Suprapubic skin (tissue), 4 donors: ENCODE measurements at regions not wholly inside any gene's neighbourhood (a gene's known extent, or its start where the extent isn't known, plus 50 kb on each side); places are given as distances from the start of the nearest gene placed in this dataset.

Source experiments
- DNase-seq, 2 donors: peaks; one replicate each; pipeline ENCODE4 v3.0.0-alpha.2; 2019; ENCODE audit warnings: low spot score in 2 of 2
- H3K27ac ChIP-seq: fragments of 200-600 bp; sonication (generic); one replicate; pipeline ENCODE4 v1.5.1; 2019
- H3K27me3 ChIP-seq: fragments of 200-600 bp; sonication (generic); one replicate; pipeline ENCODE4 v1.5.1; 2019
- H3K36me3 ChIP-seq: fragments of 200-600 bp; sonication (generic); one replicate; pipeline ENCODE4 v1.5.1; 2019
- H3K4me1 ChIP-seq: fragments of 200-600 bp; sonication (generic); one replicate; pipeline ENCODE4 v1.5.1; 2019
- H3K4me3 ChIP-seq: fragments of 200-600 bp; sonication (generic); one replicate; pipeline ENCODE4 v1.5.1; 2019; ENCODE audit warnings: mild to moderate bottlenecking
- H3K9me3 ChIP-seq: fragments of 200-600 bp; sonication (generic); one replicate; pipeline ENCODE4 v1.5.1; 2019
- EP300 ChIP-seq: sonication (generic); formaldehyde crosslinking; IDR thresholded peaks from one replicate; pipeline ENCODE4 v1.6.1; 2017; ENCODE audit warnings: antibody characterized with exemption
- POLR2A ChIP-seq, 2 donors: fragments of 450-650 bp; IDR thresholded peaks; one replicate each; pipeline ENCODE4 v1.6.1; 2017; ENCODE audit warnings: antibody characterized with exemption in 2 of 2, mild to moderate bottlenecking in 2 of 2, moderate library complexity in 2 of 2
- POLR2AphosphoS5 ChIP-seq, 3 donors: sonication (generic); formaldehyde crosslinking; IDR thresholded peaks; one replicate each; pipeline ENCODE4 v1.6.1; 2017; ENCODE audit warnings: antibody characterized with exemption in 3 of 3
- WGBS: methylation state at CpG from one replicate; pipeline ENCODE4 v1.1.5; 2018; 5-methylcytosine and 5-hydroxymethylcytosine counted together
- TF ChIP-seq, protein P1 (sequence below), 2 donors: fragments of 200-600 bp in 1 of 2; fragments of 450-650 bp in 1 of 2; sonication (generic) in 1 of 2; IDR thresholded peaks; one replicate each; pipeline ENCODE4 v1.5.1; 2016 to 2019; ENCODE audit warnings: antibody characterized with exemption in 2 of 2, mild to moderate bottlenecking in 1 of 2, moderate library complexity in 1 of 2

DNA sequence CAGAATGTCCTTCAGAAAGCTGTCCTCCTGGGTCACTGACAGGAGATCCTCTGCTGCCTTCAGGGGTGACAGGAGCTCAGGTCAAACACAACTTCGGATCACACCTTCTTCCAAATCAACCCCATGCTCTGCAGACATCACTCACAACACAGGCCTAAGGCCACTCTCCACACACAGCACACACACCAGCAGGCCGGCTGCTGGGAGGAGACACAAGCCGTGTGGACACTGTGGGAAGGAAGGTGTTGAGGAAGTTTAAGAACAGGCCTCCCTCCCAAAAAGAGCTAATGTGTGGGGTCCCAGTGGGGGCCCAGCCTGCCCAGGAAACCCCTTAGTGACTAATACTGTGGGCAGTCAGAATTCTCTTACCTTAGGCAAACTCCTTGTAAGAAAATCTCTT is 290.3 kb upstream of the ID2 start:
- H3K4me3 ChIP-seq = no peak overlapping the region
- H3K36me3 ChIP-seq = no peaks in the 10 kb centered on the region
- H3K4me1 ChIP-seq = no peaks in the 10 kb centered on the region
- TF ChIP-seq, protein P1, sequence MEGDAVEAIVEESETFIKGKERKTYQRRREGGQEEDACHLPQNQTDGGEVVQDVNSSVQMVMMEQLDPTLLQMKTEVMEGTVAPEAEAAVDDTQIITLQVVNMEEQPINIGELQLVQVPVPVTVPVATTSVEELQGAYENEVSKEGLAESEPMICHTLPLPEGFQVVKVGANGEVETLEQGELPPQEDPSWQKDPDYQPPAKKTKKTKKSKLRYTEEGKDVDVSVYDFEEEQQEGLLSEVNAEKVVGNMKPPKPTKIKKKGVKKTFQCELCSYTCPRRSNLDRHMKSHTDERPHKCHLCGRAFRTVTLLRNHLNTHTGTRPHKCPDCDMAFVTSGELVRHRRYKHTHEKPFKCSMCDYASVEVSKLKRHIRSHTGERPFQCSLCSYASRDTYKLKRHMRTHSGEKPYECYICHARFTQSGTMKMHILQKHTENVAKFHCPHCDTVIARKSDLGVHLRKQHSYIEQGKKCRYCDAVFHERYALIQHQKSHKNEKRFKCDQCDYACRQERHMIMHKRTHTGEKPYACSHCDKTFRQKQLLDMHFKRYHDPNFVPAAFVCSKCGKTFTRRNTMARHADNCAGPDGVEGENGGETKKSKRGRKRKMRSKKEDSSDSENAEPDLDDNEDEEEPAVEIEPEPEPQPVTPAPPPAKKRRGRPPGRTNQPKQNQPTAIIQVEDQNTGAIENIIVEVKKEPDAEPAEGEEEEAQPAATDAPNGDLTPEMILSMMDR (IDR thresholded peaks at IDR 0.05) = no peak
- no peak for TF ChIP-seq EP300
- no peak for TF ChIP-seq POLR2AphosphoS5 (IDR thresholded peaks at IDR 0.05)
- WGBS = 92% methylated on average over 3 of the region's 3 CpGs
- H3K9me3 ChIP-seq = no peaks in the 10 kb centered on the region
- no peak overlapping the region for H3K27ac ChIP-seq
- no peaks in the 10 kb centered on the region for H3K27me3 ChIP-seq
- no peak for DNase-seq

DNA sequence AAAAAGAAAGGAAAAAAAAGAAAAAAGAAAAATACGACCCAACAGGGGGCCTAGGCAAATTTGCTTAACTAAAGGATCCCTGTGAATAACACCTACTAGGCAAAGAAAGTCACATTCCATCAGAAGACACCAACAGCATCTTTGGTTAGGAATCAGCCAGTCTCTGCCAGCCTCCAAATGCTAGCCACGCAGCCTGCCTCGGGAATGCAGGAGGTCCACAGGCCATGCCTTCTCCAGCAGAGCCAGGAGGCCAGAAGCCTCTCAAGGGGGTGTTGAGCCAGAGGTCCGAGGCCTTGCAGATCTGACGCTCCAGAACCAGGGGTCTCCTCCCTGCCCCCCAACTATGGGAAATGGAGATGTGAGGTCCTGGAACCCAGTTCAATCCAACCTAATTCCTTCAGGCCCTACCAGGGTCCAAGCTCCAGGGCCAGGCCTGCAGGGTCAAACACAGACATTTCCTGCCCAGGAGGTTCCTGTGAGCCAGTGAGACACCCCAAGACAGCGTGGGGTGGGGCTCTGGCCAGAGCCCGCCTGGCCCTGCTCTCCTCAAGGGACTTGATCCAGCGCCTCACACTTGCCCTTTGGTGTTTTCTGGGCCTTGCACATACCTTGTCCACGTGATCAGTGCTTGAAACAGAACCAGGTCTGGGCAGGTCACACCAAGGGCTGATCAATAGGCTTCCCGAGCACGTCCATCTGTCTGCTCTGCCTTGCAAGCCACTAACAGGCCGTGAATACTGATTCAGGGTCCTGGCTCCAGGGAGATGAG is 289.6 kb upstream of the ID2 start:
- 92% methylated on average over 10 of the region's 12 CpGs for WGBS
- H3K27me3 ChIP-seq = no peaks in the 10 kb centered on the region
- no peaks in the 10 kb centered on the region for H3K4me1 ChIP-seq
- H3K27ac ChIP-seq = no peak overlapping the region
- TF ChIP-seq POLR2AphosphoS5 (IDR thresholded peaks at IDR 0.05) = no peak
- no peaks in the 10 kb centered on the region for H3K9me3 ChIP-seq
- no peak overlapping the region for H3K4me3 ChIP-seq
- no peak for DNase-seq
- no peaks in the 10 kb centered on the region for H3K36me3 ChIP-seq

DNA sequence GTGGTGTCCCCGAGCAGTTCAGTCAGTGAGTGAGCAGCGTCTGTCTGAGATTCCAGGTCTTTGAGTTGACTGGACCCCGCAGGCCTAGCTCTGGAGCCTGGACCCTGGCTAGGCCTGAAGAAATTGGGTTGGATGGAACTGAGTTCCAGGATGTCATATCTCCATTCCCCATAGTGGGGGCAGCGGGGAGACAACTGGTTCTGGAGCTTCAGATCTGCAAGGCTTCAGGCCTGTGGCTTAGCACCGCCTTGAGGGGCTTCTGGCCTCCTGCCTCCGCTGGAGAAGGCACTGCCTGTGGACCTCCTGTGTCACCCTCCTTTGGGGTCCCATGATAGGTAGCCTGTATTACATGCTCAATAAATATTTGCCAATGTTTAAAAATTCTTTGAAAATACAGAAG is 288.4 kb upstream of the ID2 start:
- Histone ChIP-seq H3K27me3 (no peaks in the 10 kb centered on the region), H3K4me1 (no peaks in the 10 kb centered on the region), H3K36me3 (no peaks in the 10 kb centered on the region), H3K9me3 (no peaks in the 10 kb centered on the region), H3K4me3 (no peak overlapping the region), H3K27ac (no peak overlapping the region)
- WGBS = 95% methylated on average over 5 of the region's 6 CpGs
- TF ChIP-seq POLR2AphosphoS5 (IDR thresholded peaks at IDR 0.05) (no peak), EP300 (no peak), POLR2A (IDR thresholded peaks at IDR 0.05) (no peak)
- TF ChIP-seq, protein P1 (IDR thresholded peaks at IDR 0.05) = no peak
- no peak for DNase-seq

DNA sequence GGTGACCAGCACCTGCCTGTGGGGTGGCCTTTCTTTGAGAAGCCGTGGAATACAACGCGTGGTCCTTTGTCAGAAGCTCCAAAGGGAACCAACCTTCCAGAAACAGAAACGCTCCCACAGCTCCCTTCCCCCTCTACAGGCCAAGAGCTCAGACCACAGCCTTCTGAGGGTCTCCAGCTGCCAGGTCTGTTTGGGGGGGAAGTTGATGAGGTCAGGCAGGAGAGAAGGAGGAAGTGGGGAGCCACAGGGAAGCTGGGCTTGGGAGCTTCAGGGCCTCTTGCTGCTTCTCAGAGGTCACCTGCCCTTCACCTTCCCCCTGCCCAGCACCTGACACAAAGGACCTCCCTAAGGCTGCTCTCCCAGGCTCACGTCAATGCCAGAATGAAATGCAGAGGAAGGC is 287.7 kb upstream of the ID2 start:
- DNase-seq = no peak
- TF ChIP-seq EP300 = no peak
- TF ChIP-seq, protein P1 (IDR thresholded peaks at IDR 0.05) = no peak
- TF ChIP-seq POLR2A (IDR thresholded peaks at IDR 0.05) = no peak
- TF ChIP-seq POLR2AphosphoS5 (IDR thresholded peaks at IDR 0.05) = no peak

DNA sequence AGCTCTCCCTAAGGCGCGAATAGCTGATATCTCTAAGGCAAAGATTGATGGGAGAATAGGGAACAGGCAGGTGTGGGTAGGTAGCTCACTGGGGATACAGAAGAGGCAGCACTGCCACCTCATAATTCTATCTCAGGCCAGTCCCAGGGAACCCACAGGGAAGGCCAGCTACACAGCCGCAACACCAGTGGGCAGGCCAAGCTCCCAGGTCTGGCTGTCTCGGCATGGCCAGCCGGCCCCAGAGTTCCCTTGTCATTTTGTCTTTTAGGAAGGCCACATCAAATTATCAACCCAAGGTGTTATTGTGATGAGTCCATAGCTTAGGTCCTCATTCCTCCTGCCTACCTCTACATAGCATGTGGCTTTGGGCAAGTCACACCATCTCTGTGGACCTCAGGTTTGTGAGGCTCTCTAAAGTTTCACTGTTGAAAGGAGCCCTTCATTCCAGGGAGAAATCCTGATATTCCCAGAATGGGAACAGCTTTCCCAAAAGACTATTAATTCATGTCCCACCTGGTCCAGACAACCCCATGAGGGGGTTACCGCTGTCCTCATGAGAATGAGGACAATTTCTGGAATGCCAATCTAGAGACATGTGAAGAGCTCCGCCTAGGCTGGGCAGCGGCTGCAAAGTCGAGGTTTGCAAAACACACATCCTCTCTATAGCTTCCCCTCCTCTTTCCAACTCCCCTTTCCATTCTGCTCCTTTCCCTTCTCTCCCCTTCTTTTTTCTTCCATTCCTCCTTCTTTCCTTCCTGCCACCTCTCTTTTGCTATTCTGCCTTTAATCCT is 287.1 kb upstream of the ID2 start:
- no peaks in the 10 kb centered on the region for H3K4me1 ChIP-seq
- no peaks in the 10 kb centered on the region for H3K36me3 ChIP-seq
- no peaks in the 10 kb centered on the region for H3K9me3 ChIP-seq
- WGBS = 93% methylated on average over 7 of the region's 9 CpGs
- no peak overlapping the region for H3K4me3 ChIP-seq
- H3K27me3 ChIP-seq = no peaks in the 10 kb centered on the region
- DNase-seq = no peak
- TF ChIP-seq, protein P1 (IDR thresholded peaks at IDR 0.05) = no peak
- TF ChIP-seq POLR2AphosphoS5 (IDR thresholded peaks at IDR 0.05) (no peak), POLR2A (IDR thresholded peaks at IDR 0.05) (no peak), EP300 (no peak)
- H3K27ac ChIP-seq = no peak overlapping the region

More for the DNA sequence above, 287.7 kb upstream of the ID2 start:
- no peaks in the 10 kb centered on the region for H3K36me3 ChIP-seq
- H3K27ac ChIP-seq = no peak overlapping the region
- no peaks in the 10 kb centered on the region for H3K4me1 ChIP-seq
- H3K9me3 ChIP-seq = no peaks in the 10 kb centered on the region
- H3K4me3 ChIP-seq = no peak overlapping the region
- H3K27me3 ChIP-seq = no peaks in the 10 kb centered on the region
- 94% methylated on average over 5 of the region's 5 CpGs for WGBS
